T-helper 1 cell treated with Interleukin-12 subunit alpha and Interleukin-12 subunit beta and Interleukin-4 antibody, amounts not matched to agents 30 ng/mL and 1 ng/mL, for 36 hours (primary cell): ENCODE measurements at regions not wholly inside any gene's neighbourhood (a gene's known extent, or its start where the extent isn't known, plus 50 kb on each side); places are given as distances from the start of the nearest gene placed in this dataset.

ENCODE experiments used
- intact Hi-C: fragments of 100-400 bp; cut with micrococcal nuclease; formaldehyde crosslinking; loops from one replicate; pipeline ENCODE4 v1.15.1; 2024

- intact Hi-C loops, result loop anchor here (1.0 to 10.0 kb wide), 4 partner anchors 8 to 890 kb away; partner anchors contain the start of gene EEA1
Measured at GRCh38 chr12:92034858-92035401, 110.7 kb downstream of the BTG1 start.

- intact Hi-C loops, result loop anchor here (1.0 to 10.0 kb wide), 4 partner anchors 9 to 891 kb away; partner anchors contain the start of gene EEA1
Measured at GRCh38 chr12:92034083-92034482, 111.6 kb downstream of the BTG1 start.

- intact Hi-C loops, result loop anchor here (5.0 to 10.0 kb wide), 3 partner anchors 346 to 892 kb away; partner anchors contain the start of gene EEA1
Measured at GRCh38 chr12:92032965-92033364, 112.7 kb downstream of the BTG1 start.

GRCh38 chr12:92032101-92032500 is 113.5 kb downstream of the BTG1 start:
- intact Hi-C loops, result loop anchor here (5.0 to 10.0 kb wide), 3 partner anchors 345 to 893 kb away; partner anchors contain the start of gene EEA1

- intact Hi-C loops, result loop anchor here (1.0 to 10.0 kb wide), 14 partner anchors 17 to 894 kb away; partner anchors contain the start of gene EEA1
Measured at GRCh38 chr12:92030618-92031017, 115.0 kb downstream of the BTG1 start.

GRCh38 chr12:92029902-92030586 is 115.6 kb downstream of the BTG1 start:
- intact Hi-C loops, result loop anchor here (1.0 to 10.0 kb wide), 14 partner anchors 17 to 895 kb away; partner anchors contain the start of gene EEA1

GRCh38 chr12:92029136-92029535 is 116.5 kb downstream of the BTG1 start:
- intact Hi-C loops, result no loop called here

GRCh38 chr12:92028441-92028709 is 117.3 kb downstream of the BTG1 start:
- intact Hi-C loops, result no loop called here

GRCh38 chr12:92027701-92028440 is 117.8 kb downstream of the BTG1 start:
- intact Hi-C loops, result no loop called here

GRCh38 chr12:92027243-92027642 is 118.4 kb downstream of the BTG1 start:
- intact Hi-C loops, result no loop called here

GRCh38 chr12:92025462-92026207 is 120.0 kb downstream of the BTG1 start:
- intact Hi-C loops, result no loop called here

- intact Hi-C loops, result no loop called here
Measured at GRCh38 chr12:92022093-92022492, 123.6 kb downstream of the BTG1 start.

- intact Hi-C loops, result no loop called here
Measured at GRCh38 chr12:92021666-92022035, 124.0 kb downstream of the BTG1 start.

- intact Hi-C loops, result no loop called here
Measured at GRCh38 chr12:92020983-92021665, 124.5 kb downstream of the BTG1 start.

GRCh38 chr12:92019491-92020277 is 126.0 kb downstream of the BTG1 start:
- intact Hi-C loops, result no loop called here

GRCh38 chr12:92012691-92013090 is 133.0 kb downstream of the BTG1 start:
- intact Hi-C loops, result no loop called here

- intact Hi-C loops, result no loop called here
Measured at GRCh38 chr12:92010853-92011701, 134.6 kb downstream of the BTG1 start.

- intact Hi-C loops, result no loop called here
Measured at GRCh38 chr12:92010368-92010767, 135.3 kb downstream of the BTG1 start.

- intact Hi-C loops, result no loop called here
Measured at GRCh38 chr12:92008345-92008744, 137.3 kb downstream of the BTG1 start.
